ENCODE measurements at regions not wholly inside any gene's neighbourhood (a gene's known extent, or its start where the extent isn't known, plus 50 kb on each side); places are given as distances from the start of the nearest gene placed in this dataset.

- TF ChIP-seq CTCF (IDR thresholded peaks at IDR 0.05) (no peak), POLR2A (IDR thresholded peaks at IDR 0.05) (no peak)
Observed at GRCh38 chr18:24616653-24617052, 156.2 kb downstream of the HRH4 start.

Data from testis (tissue), 2 donors.